ENCODE measurements at regions not wholly inside any gene's neighbourhood (a gene's known extent, or its start where the extent isn't known, plus 50 kb on each side); places are given as distances from the start of the nearest gene placed in this dataset.

DNA sequence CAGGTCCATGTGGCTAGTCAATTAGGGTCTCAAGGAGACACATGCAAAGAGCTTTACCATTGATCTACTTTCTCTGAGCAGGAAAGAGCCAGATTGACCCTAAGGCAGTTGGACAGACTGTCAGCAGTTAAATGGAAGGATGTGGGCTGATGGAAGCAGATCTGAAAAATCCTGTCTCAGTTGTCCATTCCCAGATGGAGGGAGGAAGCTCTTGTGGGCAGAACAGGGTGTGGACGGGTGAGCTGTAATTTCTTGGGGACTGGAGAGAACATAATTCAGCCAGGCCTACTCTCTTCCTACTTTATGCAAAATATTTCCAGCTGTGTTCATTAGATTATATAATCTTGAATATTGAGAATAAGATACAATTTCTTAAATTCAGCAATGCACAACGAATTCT lies 163.6 kb downstream of the GNAT3 start:
- TF ChIP-seq, protein P1, sequence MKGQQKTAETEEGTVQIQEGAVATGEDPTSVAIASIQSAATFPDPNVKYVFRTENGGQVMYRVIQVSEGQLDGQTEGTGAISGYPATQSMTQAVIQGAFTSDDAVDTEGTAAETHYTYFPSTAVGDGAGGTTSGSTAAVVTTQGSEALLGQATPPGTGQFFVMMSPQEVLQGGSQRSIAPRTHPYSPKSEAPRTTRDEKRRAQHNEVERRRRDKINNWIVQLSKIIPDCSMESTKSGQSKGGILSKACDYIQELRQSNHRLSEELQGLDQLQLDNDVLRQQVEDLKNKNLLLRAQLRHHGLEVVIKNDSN (IDR thresholded peaks at IDR 0.05): no peak
- no peak for TF ChIP-seq EGR1 (IDR thresholded peaks at IDR 0.05)
- no peak for TF ChIP-seq RAD21 (IDR thresholded peaks at IDR 0.05; ENCODE audit: low read depth)
- no peak for TF ChIP-seq EP300 (IDR thresholded peaks at IDR 0.05; ENCODE audit: borderline replicate concordance)
- TF ChIP-seq TAF1 (IDR thresholded peaks at IDR 0.05; ENCODE audit: low read depth): no peak
- TF ChIP-seq, protein P2, sequence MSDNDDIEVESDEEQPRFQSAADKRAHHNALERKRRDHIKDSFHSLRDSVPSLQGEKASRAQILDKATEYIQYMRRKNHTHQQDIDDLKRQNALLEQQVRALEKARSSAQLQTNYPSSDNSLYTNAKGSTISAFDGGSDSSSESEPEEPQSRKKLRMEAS (IDR thresholded peaks at IDR 0.05): no peak
- no peak for TF ChIP-seq TEAD4 (IDR thresholded peaks at IDR 0.05)
- no peak for TF ChIP-seq TCF12 (IDR thresholded peaks at IDR 0.05; ENCODE audit: low read depth)
- TF ChIP-seq FOXM1 (IDR thresholded peaks at IDR 0.05; ENCODE audit: borderline replicate concordance, low read depth): no peak
- TF ChIP-seq, protein P3, sequence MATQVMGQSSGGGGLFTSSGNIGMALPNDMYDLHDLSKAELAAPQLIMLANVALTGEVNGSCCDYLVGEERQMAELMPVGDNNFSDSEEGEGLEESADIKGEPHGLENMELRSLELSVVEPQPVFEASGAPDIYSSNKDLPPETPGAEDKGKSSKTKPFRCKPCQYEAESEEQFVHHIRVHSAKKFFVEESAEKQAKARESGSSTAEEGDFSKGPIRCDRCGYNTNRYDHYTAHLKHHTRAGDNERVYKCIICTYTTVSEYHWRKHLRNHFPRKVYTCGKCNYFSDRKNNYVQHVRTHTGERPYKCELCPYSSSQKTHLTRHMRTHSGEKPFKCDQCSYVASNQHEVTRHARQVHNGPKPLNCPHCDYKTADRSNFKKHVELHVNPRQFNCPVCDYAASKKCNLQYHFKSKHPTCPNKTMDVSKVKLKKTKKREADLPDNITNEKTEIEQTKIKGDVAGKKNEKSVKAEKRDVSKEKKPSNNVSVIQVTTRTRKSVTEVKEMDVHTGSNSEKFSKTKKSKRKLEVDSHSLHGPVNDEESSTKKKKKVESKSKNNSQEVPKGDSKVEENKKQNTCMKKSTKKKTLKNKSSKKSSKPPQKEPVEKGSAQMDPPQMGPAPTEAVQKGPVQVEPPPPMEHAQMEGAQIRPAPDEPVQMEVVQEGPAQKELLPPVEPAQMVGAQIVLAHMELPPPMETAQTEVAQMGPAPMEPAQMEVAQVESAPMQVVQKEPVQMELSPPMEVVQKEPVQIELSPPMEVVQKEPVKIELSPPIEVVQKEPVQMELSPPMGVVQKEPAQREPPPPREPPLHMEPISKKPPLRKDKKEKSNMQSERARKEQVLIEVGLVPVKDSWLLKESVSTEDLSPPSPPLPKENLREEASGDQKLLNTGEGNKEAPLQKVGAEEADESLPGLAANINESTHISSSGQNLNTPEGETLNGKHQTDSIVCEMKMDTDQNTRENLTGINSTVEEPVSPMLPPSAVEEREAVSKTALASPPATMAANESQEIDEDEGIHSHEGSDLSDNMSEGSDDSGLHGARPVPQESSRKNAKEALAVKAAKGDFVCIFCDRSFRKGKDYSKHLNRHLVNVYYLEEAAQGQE (IDR thresholded peaks at IDR 0.05; ENCODE audit: low read depth): no peak
- TF ChIP-seq CREB1 (IDR thresholded peaks at IDR 0.05; ENCODE audit: low read depth): no peak
- TF ChIP-seq CEBPB (IDR thresholded peaks at IDR 0.05): no peak
- no peak for TF ChIP-seq YY1 (IDR thresholded peaks at IDR 0.05; ENCODE audit: low read depth)
